ENCODE measurements at regions not wholly inside any gene's neighbourhood (a gene's known extent, or its start where the extent isn't known, plus 50 kb on each side); places are given as distances from the start of the nearest gene placed in this dataset.

DNA sequence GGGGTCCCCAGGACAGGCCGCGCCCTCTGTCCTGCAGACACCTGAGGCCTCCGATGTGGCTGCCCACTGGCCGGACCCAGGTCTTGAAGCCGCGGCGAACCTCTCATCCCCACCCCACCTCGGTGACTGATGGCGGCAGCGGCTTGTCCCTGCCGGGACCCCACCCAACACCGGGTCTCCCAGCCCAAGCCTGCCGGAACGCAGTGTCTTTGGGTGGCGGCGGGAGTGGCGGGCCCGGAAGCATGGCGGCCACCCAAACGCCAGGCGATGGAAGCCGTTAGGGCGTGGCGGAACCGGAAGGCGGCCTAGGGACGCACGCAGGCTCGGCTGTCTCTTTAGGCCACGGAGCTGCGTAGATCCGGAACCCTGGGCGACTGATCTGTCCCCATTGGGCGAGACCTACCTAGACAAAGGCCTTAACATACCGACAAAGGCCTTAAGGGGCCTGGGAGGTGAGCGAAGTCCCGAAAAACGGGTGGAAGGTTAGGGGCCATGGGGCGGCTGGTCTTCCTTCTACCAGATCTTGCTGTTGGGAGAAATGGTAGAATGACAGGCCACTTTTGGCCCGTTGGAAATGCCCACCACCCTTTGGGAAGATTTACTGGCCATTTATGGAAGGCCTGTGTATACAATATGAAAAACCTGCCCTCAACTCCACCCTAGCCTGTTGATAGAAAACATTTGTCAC, 94.6 kb upstream of the SMC2 start (continued):
- TF ChIP-seq CBX1 (IDR thresholded peaks at IDR 0.05; ENCODE audit: low read depth) (0 out of 2 replicates have a peak, but pooled peaks have one; percentile 22), CBFB (CRISPR knock-in tag; IDR thresholded peaks at IDR 0.05) (no peak), SMARCA5 (IDR thresholded peaks at IDR 0.05) (no peak), GABPA (tag; conservative IDR thresholded peaks at IDR 0.05; ENCODE audit: low read depth) (peak; percentile 92), IFI16 (CRISPR knock-in tag; IDR thresholded peaks at IDR 0.05) (no peak), POLR2G (IDR thresholded peaks at IDR 0.05; ENCODE audit: low read depth, low read length) (peak; percentile 46; the same call in 1 of the 2 replicates), GTF2A2 (tag; IDR thresholded peaks at IDR 0.05) (0 out of 2 replicates have a peak, but pooled peaks have one; percentile 36)
- TF ChIP-seq, protein P1, sequence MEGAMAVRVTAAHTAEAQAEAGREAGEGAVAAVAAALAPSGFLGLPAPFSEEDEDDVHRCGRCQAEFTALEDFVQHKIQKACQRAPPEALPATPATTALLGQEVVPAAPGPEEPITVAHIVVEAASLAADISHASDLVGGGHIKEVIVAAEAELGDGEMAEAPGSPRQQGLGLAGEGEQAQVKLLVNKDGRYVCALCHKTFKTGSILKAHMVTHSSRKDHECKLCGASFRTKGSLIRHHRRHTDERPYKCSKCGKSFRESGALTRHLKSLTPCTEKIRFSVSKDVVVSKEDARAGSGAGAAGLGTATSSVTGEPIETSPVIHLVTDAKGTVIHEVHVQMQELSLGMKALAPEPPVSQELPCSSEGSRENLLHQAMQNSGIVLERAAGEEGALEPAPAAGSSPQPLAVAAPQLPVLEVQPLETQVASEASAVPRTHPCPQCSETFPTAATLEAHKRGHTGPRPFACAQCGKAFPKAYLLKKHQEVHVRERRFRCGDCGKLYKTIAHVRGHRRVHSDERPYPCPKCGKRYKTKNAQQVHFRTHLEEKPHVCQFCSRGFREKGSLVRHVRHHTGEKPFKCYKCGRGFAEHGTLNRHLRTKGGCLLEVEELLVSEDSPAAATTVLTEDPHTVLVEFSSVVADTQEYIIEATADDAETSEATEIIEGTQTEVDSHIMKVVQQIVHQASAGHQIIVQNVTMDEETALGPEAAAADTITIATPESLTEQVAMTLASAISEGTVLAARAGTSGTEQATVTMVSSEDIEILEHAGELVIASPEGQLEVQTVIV (CRISPR knock-in tag; IDR thresholded peaks at IDR 0.05; ENCODE audit: borderline replicate concordance): no peak
- TF ChIP-seq, protein P2, sequence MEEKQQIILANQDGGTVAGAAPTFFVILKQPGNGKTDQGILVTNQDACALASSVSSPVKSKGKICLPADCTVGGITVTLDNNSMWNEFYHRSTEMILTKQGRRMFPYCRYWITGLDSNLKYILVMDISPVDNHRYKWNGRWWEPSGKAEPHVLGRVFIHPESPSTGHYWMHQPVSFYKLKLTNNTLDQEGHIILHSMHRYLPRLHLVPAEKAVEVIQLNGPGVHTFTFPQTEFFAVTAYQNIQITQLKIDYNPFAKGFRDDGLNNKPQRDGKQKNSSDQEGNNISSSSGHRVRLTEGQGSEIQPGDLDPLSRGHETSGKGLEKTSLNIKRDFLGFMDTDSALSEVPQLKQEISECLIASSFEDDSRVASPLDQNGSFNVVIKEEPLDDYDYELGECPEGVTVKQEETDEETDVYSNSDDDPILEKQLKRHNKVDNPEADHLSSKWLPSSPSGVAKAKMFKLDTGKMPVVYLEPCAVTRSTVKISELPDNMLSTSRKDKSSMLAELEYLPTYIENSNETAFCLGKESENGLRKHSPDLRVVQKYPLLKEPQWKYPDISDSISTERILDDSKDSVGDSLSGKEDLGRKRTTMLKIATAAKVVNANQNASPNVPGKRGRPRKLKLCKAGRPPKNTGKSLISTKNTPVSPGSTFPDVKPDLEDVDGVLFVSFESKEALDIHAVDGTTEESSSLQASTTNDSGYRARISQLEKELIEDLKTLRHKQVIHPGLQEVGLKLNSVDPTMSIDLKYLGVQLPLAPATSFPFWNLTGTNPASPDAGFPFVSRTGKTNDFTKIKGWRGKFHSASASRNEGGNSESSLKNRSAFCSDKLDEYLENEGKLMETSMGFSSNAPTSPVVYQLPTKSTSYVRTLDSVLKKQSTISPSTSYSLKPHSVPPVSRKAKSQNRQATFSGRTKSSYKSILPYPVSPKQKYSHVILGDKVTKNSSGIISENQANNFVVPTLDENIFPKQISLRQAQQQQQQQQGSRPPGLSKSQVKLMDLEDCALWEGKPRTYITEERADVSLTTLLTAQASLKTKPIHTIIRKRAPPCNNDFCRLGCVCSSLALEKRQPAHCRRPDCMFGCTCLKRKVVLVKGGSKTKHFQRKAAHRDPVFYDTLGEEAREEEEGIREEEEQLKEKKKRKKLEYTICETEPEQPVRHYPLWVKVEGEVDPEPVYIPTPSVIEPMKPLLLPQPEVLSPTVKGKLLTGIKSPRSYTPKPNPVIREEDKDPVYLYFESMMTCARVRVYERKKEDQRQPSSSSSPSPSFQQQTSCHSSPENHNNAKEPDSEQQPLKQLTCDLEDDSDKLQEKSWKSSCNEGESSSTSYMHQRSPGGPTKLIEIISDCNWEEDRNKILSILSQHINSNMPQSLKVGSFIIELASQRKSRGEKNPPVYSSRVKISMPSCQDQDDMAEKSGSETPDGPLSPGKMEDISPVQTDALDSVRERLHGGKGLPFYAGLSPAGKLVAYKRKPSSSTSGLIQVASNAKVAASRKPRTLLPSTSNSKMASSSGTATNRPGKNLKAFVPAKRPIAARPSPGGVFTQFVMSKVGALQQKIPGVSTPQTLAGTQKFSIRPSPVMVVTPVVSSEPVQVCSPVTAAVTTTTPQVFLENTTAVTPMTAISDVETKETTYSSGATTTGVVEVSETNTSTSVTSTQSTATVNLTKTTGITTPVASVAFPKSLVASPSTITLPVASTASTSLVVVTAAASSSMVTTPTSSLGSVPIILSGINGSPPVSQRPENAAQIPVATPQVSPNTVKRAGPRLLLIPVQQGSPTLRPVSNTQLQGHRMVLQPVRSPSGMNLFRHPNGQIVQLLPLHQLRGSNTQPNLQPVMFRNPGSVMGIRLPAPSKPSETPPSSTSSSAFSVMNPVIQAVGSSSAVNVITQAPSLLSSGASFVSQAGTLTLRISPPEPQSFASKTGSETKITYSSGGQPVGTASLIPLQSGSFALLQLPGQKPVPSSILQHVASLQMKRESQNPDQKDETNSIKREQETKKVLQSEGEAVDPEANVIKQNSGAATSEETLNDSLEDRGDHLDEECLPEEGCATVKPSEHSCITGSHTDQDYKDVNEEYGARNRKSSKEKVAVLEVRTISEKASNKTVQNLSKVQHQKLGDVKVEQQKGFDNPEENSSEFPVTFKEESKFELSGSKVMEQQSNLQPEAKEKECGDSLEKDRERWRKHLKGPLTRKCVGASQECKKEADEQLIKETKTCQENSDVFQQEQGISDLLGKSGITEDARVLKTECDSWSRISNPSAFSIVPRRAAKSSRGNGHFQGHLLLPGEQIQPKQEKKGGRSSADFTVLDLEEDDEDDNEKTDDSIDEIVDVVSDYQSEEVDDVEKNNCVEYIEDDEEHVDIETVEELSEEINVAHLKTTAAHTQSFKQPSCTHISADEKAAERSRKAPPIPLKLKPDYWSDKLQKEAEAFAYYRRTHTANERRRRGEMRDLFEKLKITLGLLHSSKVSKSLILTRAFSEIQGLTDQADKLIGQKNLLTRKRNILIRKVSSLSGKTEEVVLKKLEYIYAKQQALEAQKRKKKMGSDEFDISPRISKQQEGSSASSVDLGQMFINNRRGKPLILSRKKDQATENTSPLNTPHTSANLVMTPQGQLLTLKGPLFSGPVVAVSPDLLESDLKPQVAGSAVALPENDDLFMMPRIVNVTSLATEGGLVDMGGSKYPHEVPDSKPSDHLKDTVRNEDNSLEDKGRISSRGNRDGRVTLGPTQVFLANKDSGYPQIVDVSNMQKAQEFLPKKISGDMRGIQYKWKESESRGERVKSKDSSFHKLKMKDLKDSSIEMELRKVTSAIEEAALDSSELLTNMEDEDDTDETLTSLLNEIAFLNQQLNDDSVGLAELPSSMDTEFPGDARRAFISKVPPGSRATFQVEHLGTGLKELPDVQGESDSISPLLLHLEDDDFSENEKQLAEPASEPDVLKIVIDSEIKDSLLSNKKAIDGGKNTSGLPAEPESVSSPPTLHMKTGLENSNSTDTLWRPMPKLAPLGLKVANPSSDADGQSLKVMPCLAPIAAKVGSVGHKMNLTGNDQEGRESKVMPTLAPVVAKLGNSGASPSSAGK (IDR thresholded peaks at IDR 0.05): peak; percentile 64; the same call in 1 of the 2 replicates
